K562 (cell line): ENCODE measurements at regions not wholly inside any gene's neighbourhood (a gene's known extent, or its start where the extent isn't known, plus 50 kb on each side); places are given as distances from the start of the nearest gene placed in this dataset.

Source experiments
- BRCA1 ChIP-seq, 2 experiments: fragments of 450-650 bp in 1 of 2; sonication (generic) in 1 of 2; formaldehyde crosslinking in 1 of 2; IDR thresholded peaks; 2 replicates each; pipeline versions ENCODE4 v1.5.0 to v1.6.1; 2017 to 2020; ENCODE audit warnings: mild to moderate bottlenecking in 1 of 2, missing genetic modification reagents in 1 of 2
- CBX8 ChIP-seq: fragments of 200-600 bp; sonication (generic); IDR thresholded peaks from 2 replicates; pipeline ENCODE4 v1.6.1; 2012; ENCODE audit warnings: borderline replicate concordance, mixed run types, low read depth, mild to moderate bottlenecking, moderate library complexity, mixed read lengths, low read length, control low read depth, inconsistent platforms; ENCODE audit not compliant: poor library complexity, severe bottlenecking; ENCODE audit errors: extremely low read depth
- CTCF ChIP-seq, 3 experiments: IDR thresholded peaks in 2 of 3; conservative IDR thresholded peaks in 1 of 3; 2 replicates each; pipeline ENCODE4 v1.5.1; 2011 to 2012; ENCODE audit warnings: low read length in 3 of 3, mild to moderate bottlenecking in 3 of 3, control low read depth in 2 of 3, improper control_type of control experiment in 1 of 3, inconsistent platforms in 1 of 3, low read depth in 1 of 3, mixed read lengths in 1 of 3, moderate library complexity in 1 of 3; ENCODE audit not compliant: insufficient read depth in 2 of 3
- ESRRA ChIP-seq: fragments of 450-650 bp; IDR thresholded peaks from 2 replicates; pipeline ENCODE4 v1.6.1; 2014; ENCODE audit warnings: low read depth, mild to moderate bottlenecking, moderate library complexity, borderline replicate concordance
- HMGXB4 ChIP-seq: sonication (generic); formaldehyde crosslinking; IDR thresholded peaks from 2 replicates; pipeline ENCODE4 v1.8.1; 2023; ENCODE audit warnings: mild to moderate bottlenecking, missing genetic modification reagents
- KLF13 ChIP-seq: fragments of 450-650 bp; IDR thresholded peaks from 2 replicates; pipeline ENCODE4 v1.6.1; 2016; ENCODE audit warnings: missing genetic modification characterization, low read depth, mild to moderate bottlenecking, missing compliant biosample characterization, moderate library complexity, borderline replicate concordance
- NR2C2 ChIP-seq, 2 experiments: fragments of 200-800 bp in 1 of 2; sonication (Bioruptor generic) in 1 of 2; sonication (generic) in 1 of 2; formaldehyde crosslinking in 1 of 2; IDR thresholded peaks; 2 replicates each; pipeline versions ENCODE4 v1.6.1 to v1.8.0; 2016 to 2022; ENCODE audit warnings: mild to moderate bottlenecking in 1 of 2, missing compliant biosample characterization in 1 of 2, missing genetic modification characterization in 1 of 2, missing genetic modification reagents in 1 of 2
- POLR2A ChIP-seq: fragments of 450-650 bp; conservative IDR thresholded peaks from 2 replicates; pipeline ENCODE4 v1.6.1; 2016
- SMC3 ChIP-seq: conservative IDR thresholded peaks from 2 replicates; pipeline ENCODE4 v1.6.1; 2011; ENCODE audit warnings: low read depth, low read length, improper control_type of control experiment; ENCODE audit not compliant: insufficient read depth
- ZKSCAN1 ChIP-seq: fragments of 150-350 bp; IDR thresholded peaks from 2 replicates; pipeline ENCODE4 v1.6.1; 2016; ENCODE audit warnings: low read depth, low read length
- ZNF274 ChIP-seq: IDR thresholded peaks from 2 replicates; pipeline ENCODE4 v1.6.1; 2011; ENCODE audit warnings: low read depth, mild to moderate bottlenecking, low read length, moderate library complexity, borderline replicate concordance
- ZNF431 ChIP-seq: sonication (generic); formaldehyde crosslinking; IDR thresholded peaks from 2 replicates; pipeline ENCODE4 v1.8.0; 2022; ENCODE audit warnings: mild to moderate bottlenecking, missing genetic modification reagents
- ZNF707 ChIP-seq: fragments of 250-450 bp; sonication (Bioruptor Pico); conservative IDR thresholded peaks from 2 replicates; pipeline ENCODE4 v1.8.0; 2022; ENCODE audit warnings: inconsistent platforms, mild to moderate bottlenecking, moderate library complexity
- ZSCAN29 ChIP-seq: fragments of 450-650 bp; IDR thresholded peaks from 2 replicates; pipeline ENCODE4 v1.6.1; 2017

GRCh38 chr2:195560209-195560895 is 96.7 kb upstream of the SLC39A10 start:
- TF ChIP-seq KLF13 (tag) (no peak), ESRRA (no peak), BRCA1 (IDR thresholded peaks at IDR 0.05) (no peak), BRCA1 (CRISPR knock-in tag; IDR thresholded peaks at IDR 0.05) (no peak), POLR2A (no peak), NR2C2 (CRISPR knock-in tag; IDR thresholded peaks at IDR 0.05) (no peak), NR2C2 (tag; IDR thresholded peaks at IDR 0.05) (no peak), ZNF431 (no peak), CTCF (IDR thresholded peaks at IDR 0.05 in 2 of 3, conservative IDR thresholded peaks at IDR 0.05 in 1 of 3; ENCODE audit: insufficient read depth in 2 of 3, low read depth in 1 of 3, low read length in 3 of 3) (no peak), ZNF707 (CRISPR knock-in tag) (no peak), ZSCAN29 (no peak), CBX8 (no peak), SMC3 (no peak), HMGXB4 (no peak), ZKSCAN1 (no peak), ZNF274 (no peak)
